Thoracic aorta (tissue), 2 donors: ENCODE measurements at regions not wholly inside any gene's neighbourhood (a gene's known extent, or its start where the extent isn't known, plus 50 kb on each side); places are given as distances from the start of the nearest gene placed in this dataset.
"Not testable (repeated sequence)": the region's sequence is repeated elsewhere in the genome, so short reads cannot be mapped to it uniquely, and the experiment has no call there.

Experiments used
- ATAC-seq: fragments of 150-250 bp; one replicate; pipeline ENCODE4 v1.8.0; 2017; ENCODE audit warnings: low read depth; ENCODE audit not compliant: insufficient number of reproducible peaks, low FRiP score
- DNase-seq: peaks from one replicate; pipeline ENCODE4 v3.0.0-alpha.2; 2020; ENCODE audit warnings: low spot score
- H3K27ac ChIP-seq, 2 donors: fragments of 200-600 bp; sonication (generic); 1 replicate in 1 of 2; 2 replicates in 1 of 2; pipeline ENCODE4 v1.5.1; 2016; ENCODE audit warnings: mild to moderate bottlenecking in 2 of 2, moderate library complexity in 2 of 2
- H3K27me3 ChIP-seq: fragments of 200-600 bp; sonication (generic); replicated peaks from 2 replicates; pipeline ENCODE4 v1.6.0; 2016; ENCODE audit warnings: mild to moderate bottlenecking; ENCODE audit not compliant: insufficient read depth
- H3K36me3 ChIP-seq: fragments of 200-600 bp; sonication (generic); one replicate; pipeline ENCODE4 v1.5.1; 2016
- H3K4me1 ChIP-seq, 2 donors: fragments of 200-600 bp; sonication (generic); 1 replicate in 1 of 2; 2 replicates in 1 of 2; pipeline versions ENCODE4 v1.5.1 to v1.6.0; 2016; ENCODE audit warnings: low read depth in 2 of 2, mild to moderate bottlenecking in 1 of 2; ENCODE audit not compliant: control insufficient read depth in 1 of 2
- H3K4me3 ChIP-seq: fragments of 200-600 bp; sonication (generic); 2 replicates; pipeline ENCODE4 v1.5.1; 2016; ENCODE audit warnings: mild to moderate bottlenecking
- H3K9me3 ChIP-seq: fragments of 200-600 bp; sonication (generic); 2 replicates; pipeline ENCODE4 v1.5.1; 2016
- TF ChIP-seq, protein P1 (sequence below): fragments of 200-600 bp; sonication (generic); IDR thresholded peaks from one replicate; pipeline ENCODE4 v1.5.1; 2019; ENCODE audit warnings: antibody characterized with exemption

DNA sequence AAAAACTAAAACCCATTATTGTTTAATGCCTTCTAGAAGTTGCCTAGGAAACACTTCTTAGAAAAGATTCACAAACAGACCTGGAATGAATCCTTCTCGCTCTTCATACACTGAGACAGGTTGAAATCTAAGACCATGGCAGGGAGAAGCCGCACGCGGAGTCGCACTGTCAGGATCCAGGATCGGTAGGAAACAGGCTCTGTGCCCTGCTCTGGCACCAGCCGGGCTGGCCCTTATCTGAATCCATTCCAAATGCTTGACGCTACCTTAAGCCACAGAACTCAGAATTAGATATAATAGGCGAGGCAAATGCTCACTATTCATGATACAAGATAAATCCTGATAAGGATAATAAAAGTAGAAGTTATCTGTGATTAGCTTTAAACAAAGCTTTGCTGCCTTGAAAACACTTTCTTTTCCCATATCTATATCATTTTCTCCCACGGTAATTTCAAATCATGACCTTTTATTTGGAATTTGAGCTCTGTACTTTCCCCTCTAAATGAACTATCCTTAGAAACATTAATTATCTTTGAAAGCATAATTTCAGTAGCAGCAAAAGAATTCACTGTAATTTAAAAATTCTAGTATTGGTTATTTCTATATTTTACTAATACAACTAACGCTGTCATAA lies 385.6 kb downstream of the IRS2 start:
- Histone ChIP-seq H3K27me3 (no peaks in the 10 kb centered on the region), H3K9me3 (no peaks in the 10 kb centered on the region), H3K27ac (no peak overlapping the region), H3K4me3 (no peak overlapping the region), H3K4me1 (no peaks in the 10 kb centered on the region), H3K36me3 (no peaks in the 10 kb centered on the region)
- no peak for ATAC-seq
- TF ChIP-seq, protein P1, sequence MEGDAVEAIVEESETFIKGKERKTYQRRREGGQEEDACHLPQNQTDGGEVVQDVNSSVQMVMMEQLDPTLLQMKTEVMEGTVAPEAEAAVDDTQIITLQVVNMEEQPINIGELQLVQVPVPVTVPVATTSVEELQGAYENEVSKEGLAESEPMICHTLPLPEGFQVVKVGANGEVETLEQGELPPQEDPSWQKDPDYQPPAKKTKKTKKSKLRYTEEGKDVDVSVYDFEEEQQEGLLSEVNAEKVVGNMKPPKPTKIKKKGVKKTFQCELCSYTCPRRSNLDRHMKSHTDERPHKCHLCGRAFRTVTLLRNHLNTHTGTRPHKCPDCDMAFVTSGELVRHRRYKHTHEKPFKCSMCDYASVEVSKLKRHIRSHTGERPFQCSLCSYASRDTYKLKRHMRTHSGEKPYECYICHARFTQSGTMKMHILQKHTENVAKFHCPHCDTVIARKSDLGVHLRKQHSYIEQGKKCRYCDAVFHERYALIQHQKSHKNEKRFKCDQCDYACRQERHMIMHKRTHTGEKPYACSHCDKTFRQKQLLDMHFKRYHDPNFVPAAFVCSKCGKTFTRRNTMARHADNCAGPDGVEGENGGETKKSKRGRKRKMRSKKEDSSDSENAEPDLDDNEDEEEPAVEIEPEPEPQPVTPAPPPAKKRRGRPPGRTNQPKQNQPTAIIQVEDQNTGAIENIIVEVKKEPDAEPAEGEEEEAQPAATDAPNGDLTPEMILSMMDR: no peak
- DNase-seq: no peak

DNA sequence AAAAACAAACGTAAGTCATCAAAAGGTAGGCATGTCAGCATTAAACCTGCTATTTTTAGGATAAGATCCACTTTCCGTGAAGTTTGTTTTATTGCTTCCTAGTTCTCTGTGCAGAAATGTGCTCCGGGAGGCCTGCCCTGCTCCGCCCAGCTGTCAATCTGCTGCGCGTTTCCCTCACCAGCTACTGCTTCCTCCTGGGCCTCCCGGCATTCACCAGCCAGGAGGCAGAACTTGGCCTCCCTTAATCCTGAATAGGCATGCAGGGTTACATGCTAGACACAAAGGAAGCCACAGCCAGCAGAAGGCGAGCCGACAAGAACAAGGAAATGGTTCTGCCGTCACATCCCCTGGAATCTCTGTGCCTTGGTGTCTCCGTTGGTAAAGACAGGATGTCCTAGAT lies 386.2 kb downstream of the IRS2 start:
- DNase-seq: no peak
- H3K27me3 ChIP-seq: no peaks in the 10 kb centered on the region
- no peak overlapping the region for H3K4me3 ChIP-seq
- TF ChIP-seq, protein P1: no peak
- no peaks in the 10 kb centered on the region for H3K4me1 ChIP-seq
- H3K9me3 ChIP-seq: no peaks in the 10 kb centered on the region
- no peak for ATAC-seq
- H3K27ac ChIP-seq: no peak overlapping the region
- H3K36me3 ChIP-seq: no peaks in the 10 kb centered on the region

DNA sequence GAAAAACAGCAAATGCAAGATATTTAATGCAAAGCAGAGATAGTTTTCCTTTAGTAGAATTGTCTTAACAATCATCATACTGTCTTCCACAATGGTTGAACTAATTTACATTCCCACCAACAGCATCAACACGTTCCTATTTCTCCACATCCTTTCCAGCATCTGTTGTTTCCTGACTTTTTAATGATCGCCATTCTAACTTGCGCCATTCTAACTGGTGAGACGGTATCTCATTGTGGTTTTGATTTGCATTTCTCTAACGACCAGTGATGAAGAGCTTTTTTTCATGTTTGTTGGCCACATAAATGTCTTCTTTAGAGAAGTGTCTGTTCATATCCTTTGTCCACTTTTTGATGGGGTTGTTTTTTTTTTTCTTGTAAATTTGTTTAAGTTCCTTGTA lies 388.3 kb downstream of the IRS2 start:
- ATAC-seq, H3K27me3 ChIP-seq, H3K4me3 ChIP-seq, H3K9me3 ChIP-seq, DNase-seq, H3K4me1 ChIP-seq, H3K27ac ChIP-seq, H3K36me3 ChIP-seq: not testable (repeated sequence)

GRCh38 chr13:109397285-109397684 lies 389.1 kb downstream of the IRS2 start:
- Histone ChIP-seq H3K27ac (no peak overlapping the region), H3K27me3 (no peaks in the 10 kb centered on the region), H3K4me3 (no peak overlapping the region), H3K4me1 (no peaks in the 10 kb centered on the region), H3K36me3 (no peaks in the 10 kb centered on the region), H3K9me3 (no peaks in the 10 kb centered on the region)
- ATAC-seq (no peak), DNase-seq (no peak)
- TF ChIP-seq, protein P1: no peak

DNA sequence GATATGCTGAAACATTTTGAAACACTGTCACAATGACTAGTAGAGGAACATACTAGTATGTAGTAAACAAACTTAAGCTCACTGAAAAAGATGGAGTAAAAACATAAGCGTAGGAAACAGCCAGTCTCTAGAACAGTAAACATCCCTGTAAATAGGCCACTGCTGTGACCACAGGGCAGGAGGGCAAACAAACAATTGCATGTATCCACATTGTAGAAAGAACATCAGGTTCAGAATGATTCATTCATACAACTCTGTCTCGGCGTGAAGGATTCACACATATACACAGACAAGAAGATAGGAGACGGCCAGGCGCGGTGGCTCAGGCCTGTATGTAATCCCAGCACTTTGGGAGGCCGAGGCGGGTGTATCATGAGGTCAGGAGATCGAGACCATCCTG lies 390.1 kb downstream of the IRS2 start:
- ATAC-seq (no peak), DNase-seq (no peak)
- Histone ChIP-seq H3K36me3 (no peaks in the 10 kb centered on the region), H3K27ac (no peak overlapping the region), H3K4me1 (no peaks in the 10 kb centered on the region), H3K27me3 (no peaks in the 10 kb centered on the region), H3K9me3 (no peaks in the 10 kb centered on the region), H3K4me3 (no peak overlapping the region)
- TF ChIP-seq, protein P1: no peak

DNA sequence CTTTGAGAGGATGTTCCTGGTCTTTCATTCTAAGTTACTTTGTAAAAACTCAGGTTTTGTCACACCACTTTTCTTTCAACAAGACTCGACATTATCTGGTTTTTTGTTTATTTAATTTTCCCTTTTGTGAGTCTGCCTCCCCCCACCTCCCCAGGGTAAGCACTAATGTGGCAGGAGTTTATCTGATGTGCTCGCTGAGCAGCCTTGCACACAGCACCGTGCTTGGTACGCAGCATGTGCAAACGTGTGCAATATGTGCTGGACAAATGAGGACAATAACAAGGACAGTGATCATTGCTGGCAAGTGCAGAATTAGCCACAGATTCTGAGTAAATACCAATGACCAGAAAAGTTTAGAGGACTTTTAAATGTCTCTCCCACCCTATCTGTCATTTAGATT lies 391.4 kb downstream of the IRS2 start:
- H3K27ac ChIP-seq: no peak overlapping the region
- DNase-seq: no peak
- no peaks in the 10 kb centered on the region for H3K9me3 ChIP-seq
- no peaks in the 10 kb centered on the region for H3K4me1 ChIP-seq
- no peak for ATAC-seq
- no peaks in the 10 kb centered on the region for H3K36me3 ChIP-seq
- H3K27me3 ChIP-seq: no peaks in the 10 kb centered on the region
- H3K4me3 ChIP-seq: no peak overlapping the region
- TF ChIP-seq, protein P1: no peak
